C1 segment of cervical spinal cord (tissue), 14 donors: ENCODE measurements at regions not wholly inside any gene's neighbourhood (a gene's known extent, or its start where the extent isn't known, plus 50 kb on each side); places are given as distances from the start of the nearest gene placed in this dataset.

ENCODE experiments used
- DNase-seq, 14 donors: peaks; one replicate each; lab custom pipeline; 2025; lab: John Stamatoyannopoulos, UW

DNA sequence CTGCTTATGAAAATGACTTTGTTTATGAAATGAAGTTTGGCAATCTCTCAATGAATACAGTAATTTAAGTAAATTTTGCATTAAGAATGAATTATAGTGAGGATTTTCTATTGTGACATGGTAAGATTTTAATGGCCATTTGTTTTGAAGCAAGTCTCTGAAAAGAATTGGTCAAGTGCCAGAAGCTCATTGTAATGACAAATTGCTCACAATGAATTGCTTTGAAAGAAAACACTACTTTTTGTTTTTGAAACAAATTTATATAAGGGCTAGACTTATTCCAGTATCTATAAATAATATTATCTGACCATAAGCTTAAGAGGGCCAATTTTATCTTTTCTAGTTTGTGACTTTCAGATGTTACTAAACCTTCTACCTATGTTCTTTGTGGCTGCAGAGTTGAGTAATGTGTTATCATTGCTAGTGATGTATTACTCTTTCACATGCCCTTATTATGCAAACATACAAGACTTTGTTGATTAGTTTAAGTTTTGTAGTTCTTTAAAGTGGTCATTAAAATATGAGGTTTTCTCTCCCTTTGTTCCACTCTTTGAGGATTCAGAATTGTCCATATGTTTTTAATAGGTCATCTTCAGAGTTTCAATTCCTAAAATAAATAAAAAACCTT lies 93.0 kb upstream of the ZNF608 start:
- no peak for DNase-seq

DNA sequence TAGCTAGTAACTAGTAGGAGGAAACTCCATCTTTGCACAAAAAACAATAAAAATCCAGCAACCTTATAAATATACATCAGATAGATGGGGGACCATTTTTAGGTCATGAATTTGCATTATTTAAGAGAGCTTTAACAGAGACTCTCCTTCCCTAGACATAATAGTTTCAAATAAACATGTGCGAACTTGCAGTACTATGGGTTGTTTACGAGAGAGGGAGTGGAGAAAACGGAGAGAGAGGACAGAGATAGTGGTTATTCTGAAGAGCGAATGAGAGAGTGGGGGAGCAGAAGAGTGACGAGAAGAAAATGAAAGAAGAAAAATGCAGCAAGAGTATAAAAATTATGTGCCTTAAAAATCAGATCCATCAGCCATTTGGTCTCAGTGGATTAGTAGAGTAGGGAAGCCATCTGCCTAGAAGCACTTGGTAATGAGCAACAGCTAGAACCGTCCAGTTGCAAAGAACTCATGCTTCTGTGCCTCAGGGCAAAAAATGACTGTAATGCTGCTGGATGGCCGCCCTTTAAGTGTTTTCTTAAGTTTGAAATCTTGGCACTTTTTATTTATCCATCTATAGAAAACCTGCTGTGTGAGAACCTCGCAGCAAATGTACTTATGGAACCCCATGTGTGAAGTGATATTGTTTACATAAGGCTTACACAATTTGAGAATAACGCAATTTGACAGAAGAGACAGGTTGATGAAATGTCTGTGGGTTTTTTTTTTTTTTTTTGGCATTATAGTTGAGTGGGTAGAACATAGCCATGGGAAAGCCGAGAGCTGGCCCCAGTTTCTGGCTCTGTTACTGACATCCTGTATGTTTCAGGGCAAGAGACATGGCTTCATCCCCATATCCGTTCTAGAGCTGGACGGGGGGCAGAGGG lies 95.6 kb upstream of the ZNF608 start:
- no peak for DNase-seq

DNA sequence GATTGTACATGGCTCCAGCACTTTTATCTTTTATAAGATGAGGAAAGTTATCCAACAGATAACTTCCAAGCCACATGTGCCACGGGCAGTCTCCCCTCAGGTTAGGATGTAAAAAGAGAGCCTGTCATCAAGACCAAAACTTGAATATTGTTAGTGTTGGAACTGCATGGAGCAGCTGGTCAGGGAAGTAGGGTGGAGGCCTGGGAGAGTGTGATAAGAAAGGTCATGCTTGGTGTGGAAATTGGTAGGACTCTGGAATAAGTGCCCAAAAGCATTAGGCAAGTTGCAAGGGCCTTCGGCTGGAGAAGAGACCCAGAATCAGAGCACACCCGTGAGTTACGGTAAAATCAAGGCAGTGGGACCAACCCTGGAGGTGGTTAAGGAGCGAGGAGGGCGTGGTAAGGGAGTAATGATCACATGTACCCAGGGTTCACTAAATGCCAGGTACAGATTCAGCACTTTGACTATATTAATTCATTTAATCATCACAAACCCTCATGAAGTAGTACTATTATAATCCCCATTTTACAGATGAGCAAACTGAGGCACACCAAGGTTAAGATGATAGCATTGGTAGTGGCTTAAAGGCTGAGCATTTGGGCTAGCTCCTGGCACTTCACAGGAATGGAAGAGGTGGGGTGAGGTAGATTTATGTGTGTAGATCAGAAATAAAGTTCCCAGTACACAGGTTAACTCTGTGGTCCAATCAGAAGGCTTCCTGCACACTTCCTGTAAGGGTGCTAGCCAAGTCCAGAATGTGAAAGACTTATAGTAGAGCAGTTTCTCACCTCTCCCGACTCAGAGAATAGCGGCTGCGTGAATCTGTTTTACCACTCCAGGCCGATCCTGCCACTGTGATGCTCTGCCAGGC lies 96.5 kb upstream of the ZNF608 start:
- no peak for DNase-seq

DNA sequence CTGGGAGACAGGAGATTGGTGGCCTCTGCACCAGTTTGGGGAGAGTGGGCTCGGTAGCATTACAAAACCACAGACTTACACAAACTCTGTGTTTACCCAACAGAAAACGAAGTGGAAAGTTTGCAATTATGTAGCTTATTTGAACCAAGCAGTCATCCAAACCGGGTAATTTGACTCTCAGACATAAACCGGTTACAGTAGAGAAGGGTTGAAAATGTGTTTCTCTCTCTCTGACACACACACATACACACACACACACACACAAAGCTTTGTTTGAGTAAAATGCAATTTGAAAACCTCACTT lies 97.1 kb upstream of the ZNF608 start:
- no peak for DNase-seq

DNA sequence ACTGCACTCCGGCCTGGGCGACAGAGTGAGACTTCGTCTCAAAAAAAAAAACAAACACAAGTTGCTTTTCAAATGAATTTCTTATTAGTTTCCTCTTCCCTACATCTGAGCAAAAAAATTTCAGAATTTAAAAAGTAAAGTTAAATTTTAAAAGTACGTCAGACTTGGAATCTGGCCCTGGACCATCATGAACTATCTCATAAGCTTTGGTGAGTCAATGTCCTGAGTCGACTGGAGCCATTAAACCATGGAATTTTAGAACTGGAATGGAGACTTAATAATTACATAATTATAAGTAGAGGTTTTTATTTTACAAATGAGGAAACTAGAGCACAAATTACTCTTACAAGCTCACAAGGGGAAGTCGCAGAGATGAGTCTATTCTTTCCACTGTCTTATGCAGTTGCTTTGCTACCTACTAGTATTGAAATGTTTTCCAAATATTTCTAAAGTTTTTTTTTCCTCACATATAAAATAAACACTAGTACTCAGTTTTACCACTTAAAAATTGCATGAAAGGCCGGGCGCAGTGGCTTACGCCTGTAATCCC lies 98.0 kb upstream of the ZNF608 start:
- DNase-seq, result no peak

DNA sequence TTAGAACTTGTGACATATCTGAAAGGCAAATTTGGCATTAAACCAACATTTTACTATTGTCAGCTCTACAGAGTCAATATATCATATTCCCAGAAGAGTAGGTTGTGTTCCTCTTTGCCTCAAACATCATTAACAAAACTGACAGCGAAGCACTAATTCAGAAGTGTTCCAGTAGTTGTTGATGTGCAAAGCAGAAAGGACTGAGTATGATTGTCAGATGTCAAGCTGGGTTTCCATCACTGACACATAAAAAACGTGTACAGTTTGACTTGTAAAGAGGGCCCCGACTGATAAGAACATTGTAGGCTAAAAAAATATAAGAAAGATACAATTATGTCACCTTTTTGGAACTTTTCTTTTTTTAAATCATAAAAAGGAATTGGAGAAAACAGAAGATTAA lies 101.5 kb upstream of the ZNF608 start:
- DNase-seq, result no peak

DNA sequence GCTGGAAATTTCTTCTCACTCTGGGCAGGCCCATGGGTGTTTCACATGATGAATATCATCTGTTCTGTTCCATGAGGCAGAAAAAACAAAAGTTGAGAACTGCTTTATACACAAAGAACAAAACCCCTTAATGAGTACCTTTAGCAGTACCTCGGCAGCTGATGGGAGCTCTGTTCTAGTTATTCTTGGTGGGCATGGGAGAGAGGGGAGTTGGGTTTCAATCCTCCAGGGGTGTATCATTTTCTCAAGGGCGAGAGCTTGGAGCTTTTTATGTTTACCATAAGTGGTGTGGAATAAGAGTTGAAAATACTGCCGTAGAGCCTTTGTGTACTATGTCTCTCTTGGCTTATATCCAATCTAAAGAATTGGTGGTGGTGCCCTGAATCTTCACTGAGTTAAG lies 103.3 kb upstream of the ZNF608 start:
- no peak for DNase-seq

DNA sequence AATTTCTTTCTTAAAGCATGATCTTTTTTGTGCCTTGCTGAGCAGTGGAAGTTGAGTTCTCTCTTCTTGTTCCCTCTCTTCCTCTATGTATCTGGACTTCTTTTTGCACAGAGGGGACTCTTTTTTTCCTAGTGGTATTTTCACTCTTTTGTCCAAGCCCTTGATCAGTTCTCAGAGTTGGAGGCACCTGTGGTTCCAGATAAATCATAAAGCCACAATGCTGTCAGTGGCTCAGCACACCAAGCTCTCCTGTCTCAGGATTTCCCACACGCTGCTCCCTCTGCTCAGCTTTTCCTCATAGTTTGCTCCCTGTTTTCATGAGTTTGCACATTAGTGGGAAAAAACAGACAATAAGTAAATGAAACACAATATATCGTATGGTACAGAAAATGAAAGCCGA lies 110.3 kb upstream of the ZNF608 start:
- DNase-seq, result no peak

DNA sequence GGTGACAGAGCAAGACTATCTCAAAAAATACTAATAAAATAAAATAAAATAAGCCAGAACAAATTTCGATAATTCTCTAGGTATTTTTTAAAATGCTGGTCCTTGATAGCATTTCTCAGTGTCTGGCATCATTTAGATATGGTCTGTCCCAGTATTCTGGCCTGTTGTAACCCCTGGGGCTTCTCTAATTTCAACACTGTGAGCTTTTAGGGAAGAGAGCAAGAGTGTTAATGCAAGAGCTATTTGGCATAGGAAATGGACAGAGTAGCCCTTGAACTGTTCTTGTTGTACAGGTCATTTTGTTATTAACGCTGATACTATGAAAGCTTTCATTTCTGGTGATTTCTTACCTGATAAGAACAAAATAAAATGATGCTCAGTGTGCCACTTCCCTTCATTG lies 112.2 kb upstream of the ZNF608 start:
- no peak for DNase-seq

DNA sequence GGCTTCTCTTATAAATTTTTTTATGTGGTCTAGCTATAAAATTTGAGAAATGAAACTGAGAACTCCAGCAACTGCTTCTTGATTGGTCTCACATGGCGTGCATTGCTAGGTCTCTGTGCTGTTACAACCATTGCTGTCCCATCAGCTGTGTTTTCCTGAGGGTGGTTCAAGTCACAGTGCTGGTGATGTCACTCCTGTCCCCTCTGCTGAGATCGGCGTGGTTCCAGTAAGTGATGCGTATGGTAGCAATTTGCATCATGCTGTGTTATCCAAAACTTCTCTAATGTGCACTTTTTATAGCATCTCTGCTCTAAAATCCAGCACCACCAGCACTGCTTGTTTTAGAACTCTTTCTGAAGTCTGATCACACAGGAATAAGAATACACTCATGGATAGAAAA lies 112.6 kb upstream of the ZNF608 start:
- DNase-seq, result peak in 1 of 14 donors; percentile 17

DNA sequence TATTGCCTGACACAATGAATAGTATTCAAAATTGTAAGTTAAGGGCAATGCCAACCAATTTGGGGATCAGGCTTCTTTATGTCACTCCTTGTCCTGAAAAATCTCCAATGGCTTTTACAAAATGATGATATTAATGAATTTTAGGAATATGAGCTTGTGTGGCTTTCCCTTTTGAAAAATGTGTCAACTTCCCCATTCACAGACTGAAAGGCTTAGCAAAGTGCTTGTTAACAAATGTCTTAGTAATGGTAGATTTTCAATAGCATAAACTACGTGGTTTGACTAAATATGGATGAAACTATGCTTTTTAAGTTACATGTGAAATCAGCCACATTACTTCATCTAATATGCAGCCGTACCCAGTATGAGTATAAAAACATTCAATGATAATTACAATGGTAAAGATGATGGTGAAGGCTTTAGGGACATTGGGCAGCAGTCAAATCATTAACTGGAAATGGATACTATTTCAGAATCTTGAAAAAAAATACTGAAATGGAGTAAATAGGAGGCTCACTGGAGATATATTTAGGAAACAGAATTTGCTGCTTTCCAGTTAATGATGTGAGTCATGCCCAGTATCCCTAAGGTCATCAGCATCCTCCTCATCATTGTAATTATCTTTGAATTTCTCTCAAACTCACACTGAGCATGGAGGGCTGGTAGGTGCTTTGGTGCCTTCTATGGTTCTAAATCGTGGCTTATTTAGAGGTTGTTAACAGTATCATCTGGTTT lies 113.3 kb upstream of the ZNF608 start:
- DNase-seq, result no peak

DNA sequence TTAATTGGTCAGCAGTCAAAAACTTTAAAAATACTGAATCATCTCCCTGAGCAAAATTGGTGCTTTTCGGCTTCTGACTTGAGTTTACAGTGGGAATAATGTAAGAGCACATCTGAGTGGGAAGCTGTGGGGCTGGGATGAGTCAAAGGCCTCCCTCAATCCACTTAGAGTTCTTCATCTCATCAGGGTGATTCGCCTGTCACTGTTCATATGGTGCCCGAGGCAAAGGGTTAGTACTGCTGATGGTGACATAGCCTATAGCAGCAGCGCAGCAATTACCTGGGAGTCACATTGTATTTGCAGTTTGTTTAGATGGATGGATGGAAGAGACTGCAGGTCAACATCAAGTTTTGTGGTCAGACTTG lies 113.8 kb upstream of the ZNF608 start:
- no peak for DNase-seq

DNA sequence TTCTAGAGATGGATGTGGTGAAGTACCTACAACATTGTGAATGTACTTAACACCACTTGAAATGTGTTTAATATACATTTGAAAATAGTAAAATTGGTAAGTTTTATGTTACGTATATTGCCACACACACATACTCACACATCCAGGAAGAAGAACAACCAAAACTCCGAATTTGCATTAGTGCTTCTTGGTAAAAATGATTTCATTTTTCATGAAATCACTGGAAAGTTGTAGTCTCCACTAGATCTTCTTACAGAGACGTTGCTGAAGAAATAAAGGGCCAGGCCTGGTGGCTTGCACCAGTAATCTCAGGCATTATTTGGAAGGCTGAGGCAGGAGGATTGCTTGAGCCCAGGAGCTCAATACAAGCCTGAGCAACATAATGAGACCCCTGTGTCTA lies 118.6 kb upstream of the ZNF608 start:
- no peak for DNase-seq

DNA sequence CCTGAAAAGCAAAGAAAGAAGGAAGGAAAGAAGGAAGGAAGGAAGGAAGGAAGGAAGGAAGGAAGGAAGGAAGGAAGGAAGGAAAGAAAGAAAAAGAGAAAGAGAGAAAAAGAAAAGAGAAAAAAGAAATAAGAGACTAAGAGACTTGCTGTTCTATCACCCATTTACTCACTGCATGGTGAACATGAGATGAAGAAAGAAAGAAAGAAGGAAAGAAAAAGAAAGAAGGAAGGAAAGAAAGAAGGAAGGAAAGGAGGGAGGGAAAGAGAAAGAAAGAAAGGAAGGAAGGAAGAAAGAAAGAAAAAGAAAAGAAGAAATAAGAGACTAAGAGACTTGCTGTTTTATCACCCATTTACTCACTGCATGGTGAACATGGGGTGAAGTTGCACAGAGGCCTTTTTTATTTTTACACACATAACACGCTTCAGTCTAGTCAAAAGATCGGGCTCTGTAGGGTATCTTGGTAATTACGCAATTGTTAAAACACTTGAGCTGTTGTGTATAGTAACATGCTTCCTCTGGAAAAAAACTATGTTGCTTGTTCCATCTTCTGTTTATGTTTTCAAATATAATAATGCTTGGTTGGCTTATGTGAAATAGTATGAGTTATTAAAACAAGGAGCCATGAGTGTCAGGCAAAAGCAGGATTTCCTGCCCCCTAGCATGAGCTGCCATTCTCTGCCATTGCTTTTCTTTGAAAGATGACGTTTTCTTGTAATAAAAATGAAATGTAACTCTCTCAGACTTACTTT lies 119.3 kb upstream of the ZNF608 start:
- DNase-seq, result no peak

DNA sequence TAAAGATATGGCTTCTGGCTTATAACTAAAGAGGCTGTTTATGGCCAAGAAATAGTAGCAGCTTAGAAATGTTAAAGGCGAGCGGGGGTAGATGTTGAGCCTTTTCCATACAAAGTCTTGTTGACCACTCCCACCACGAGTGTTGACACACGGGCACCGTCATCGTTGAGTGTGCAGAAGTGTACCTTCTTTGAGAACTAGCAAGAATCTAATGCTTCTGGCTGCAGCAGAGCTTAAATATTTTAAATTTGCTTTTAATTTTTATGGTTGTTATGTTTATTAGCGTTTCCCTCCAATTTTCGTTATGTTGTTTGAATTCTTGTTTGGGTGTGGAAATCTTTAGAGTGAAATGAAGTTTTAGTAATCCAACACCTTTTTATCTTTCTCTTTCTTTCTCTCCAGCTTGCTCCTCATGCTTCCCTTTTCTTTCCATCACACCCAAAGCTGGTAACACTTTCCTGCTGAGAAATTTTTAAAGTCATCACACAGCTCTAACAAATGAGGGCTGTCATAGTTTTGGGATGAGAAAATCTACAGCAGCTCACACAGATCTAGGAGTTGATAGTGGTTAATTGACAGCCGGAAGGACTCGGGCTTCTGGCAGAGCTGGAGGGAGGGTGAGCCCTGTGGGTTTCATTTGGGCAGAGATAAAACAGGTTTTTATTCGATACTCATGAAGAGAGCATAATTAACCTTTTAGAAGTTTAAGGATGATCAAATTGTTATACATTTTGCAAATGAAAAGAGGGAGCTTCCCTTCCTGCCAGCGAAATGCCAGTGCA lies 120.1 kb upstream of the ZNF608 start:
- no peak for DNase-seq

DNA sequence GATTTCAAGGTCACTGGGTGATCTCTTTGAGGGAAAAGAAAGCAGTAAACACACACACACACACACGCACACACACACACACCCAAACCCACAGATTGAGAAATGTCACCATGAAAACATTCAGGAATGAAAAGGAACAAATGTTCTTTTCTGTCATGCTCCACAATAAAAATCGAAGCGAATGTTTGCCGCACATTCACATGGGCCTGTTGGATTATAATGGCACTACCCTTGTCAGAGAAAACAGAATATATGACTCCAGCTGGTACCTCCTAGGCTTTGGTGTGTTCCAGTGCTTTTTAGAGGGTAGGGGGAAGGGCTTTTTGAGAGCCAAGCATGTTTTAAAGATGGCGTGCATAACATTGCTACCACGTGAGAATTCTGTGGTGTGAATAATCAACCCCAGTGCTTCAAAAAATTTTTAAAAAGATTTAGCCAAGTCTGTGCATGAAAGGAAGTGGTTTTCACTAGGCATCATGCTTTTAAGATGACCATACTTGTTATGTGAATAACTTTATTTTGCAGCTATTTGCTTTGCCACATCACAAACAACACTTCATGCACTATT lies 120.8 kb upstream of the ZNF608 start:
- no peak for DNase-seq

DNA sequence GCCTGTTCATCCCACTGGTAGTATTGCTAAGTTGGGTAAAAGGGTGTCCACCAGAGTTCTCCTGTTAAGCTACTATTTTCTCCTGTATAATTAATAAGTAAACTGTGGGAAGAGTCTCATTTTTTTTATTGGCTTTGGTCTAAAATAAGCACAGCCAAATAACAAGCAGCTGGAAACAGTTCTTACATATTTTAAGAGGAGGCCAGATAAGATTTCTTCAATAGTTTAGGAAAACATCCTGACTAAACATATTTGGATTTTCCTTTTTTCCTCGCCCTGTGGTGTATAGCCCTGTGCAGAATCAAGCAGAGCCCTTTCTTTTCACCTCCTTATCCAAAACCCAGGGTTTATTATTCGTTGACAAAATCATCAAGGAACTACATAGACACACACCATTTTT lies 122.2 kb upstream of the ZNF608 start:
- no peak for DNase-seq

DNA sequence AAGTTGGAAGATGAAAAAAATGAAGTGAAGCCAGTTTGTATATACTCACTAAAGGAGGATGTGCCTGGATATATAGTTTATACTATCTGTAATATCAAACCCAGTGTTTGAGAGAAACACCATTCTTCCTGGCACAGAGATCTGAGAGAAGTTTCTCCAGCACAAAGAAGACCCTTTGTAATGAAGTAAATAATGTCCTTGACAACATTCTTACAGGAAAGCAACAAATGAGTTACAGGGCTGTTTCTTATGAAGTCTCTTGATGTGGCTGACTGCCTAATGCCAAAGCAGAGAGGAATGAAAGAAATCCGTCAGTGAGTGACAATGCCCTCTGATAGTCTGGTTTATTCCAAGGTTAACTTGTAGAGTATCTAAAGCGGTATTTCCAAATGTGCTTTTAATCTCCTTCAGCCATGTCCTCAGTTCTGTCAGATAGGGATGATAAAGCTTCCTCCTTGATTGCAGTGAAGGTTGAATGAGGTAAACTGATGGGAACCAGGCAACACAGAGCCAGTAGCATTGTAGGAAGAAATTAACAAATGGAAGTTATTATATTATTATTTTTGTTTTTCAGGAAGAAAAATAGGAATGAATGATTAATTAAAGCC lies 123.1 kb upstream of the ZNF608 start:
- no peak for DNase-seq

DNA sequence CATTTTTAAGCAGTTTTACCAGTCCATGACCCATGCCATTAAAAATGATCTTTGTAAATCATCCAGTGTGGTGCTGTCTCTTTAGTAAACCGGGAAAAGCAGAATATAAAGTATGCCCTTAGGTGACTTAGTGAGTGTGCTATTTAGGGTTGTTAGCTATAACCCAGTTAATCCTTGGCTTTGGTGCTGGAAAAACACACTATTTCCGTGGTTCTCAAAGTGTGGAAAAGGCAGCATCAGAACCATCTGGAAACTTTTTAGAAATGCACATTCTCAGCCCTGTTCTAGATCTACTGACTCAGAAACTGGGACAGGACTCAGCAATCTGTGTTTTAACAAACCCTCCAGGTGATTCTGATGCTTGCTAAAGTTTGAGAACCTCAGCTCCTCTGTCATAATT lies 123.6 kb upstream of the ZNF608 start:
- DNase-seq, result no peak
